Psoas muscle (tissue), 7 donors: ENCODE measurements at regions not wholly inside any gene's neighbourhood (a gene's known extent, or its start where the extent isn't known, plus 50 kb on each side); places are given as distances from the start of the nearest gene placed in this dataset.

Experiments
- ATAC-seq, 4 donors: fragments of 200-7000 bp; cut with Tn5 transposase; one replicate each; pipeline ENCODE4 v1.9.1; 2020; ENCODE audit warnings: moderate library complexity in 3 of 4, mild to moderate bottlenecking in 2 of 4
- DNase-seq, 2 donors: peaks; one replicate each; pipeline ENCODE4 v3.0.0-alpha.2; 2020
- H3K27ac ChIP-seq: fragments of 200-600 bp; one replicate; pipeline ENCODE4 v1.8.0; 2022
- H3K27me3 ChIP-seq, 3 donors: fragments of 200-600 bp in 1 of 3; one replicate each; pipeline versions ENCODE4 v1.6.1 to v1.8.0; 2013 to 2022; ENCODE audit warnings: low read length in 2 of 3, mild to moderate bottlenecking in 2 of 3, moderate library complexity in 1 of 3; ENCODE audit not compliant: insufficient read depth in 3 of 3
- H3K36me3 ChIP-seq, 2 donors: fragments of 200-600 bp in 1 of 2; one replicate each; pipeline versions ENCODE4 v1.6.1 to v1.8.0; 2013 to 2022; ENCODE audit warnings: low read depth in 1 of 2, mild to moderate bottlenecking in 1 of 2, moderate library complexity in 1 of 2; ENCODE audit not compliant: insufficient read depth in 1 of 2
- H3K4me1 ChIP-seq: fragments of 200-600 bp; one replicate; pipeline ENCODE4 v1.8.0; 2022
- H3K4me3 ChIP-seq: fragments of 200-600 bp; one replicate; pipeline ENCODE4 v1.8.0; 2022; ENCODE audit warnings: mild to moderate bottlenecking
- H3K9me3 ChIP-seq: fragments of 200-600 bp; one replicate; pipeline ENCODE4 v1.8.0; 2022
- CTCF ChIP-seq: fragments of 200-600 bp; IDR thresholded peaks from one replicate; pipeline ENCODE4 v1.8.0; 2022; ENCODE audit warnings: antibody characterized with exemption
- WGBS, 3 donors: extraction: QIAGEN DNeasy Blood & Tissue Kit; methylation state at CpG; one replicate each; pipeline versions ENCODE4 v1.1.6 to v1.1.7; 2013; 5-methylcytosine and 5-hydroxymethylcytosine counted together
- intact Hi-C, 2 donors: fragments of 100-400 bp; cut with DNase I; formaldehyde crosslinking; loops; one replicate each; pipeline versions ENCODE4 v1.11.0 to v1.14.2; 2022
- donor health status: healthy with polysubstance abuse.
- donor health status: DM: no; HTN: no; CAD: no; lungs with moderate emphysema.
- donor health status: Bipolar disorder and iron deficiency.
- donor health status: healthy.
- donor health status: DM: yes; HTN: yes; CAD: no.
- donor health status: DM: no; HTN: no; CAD: no.
- donor health status: DM: yes; HTN: yes; CAD: no.

DNA sequence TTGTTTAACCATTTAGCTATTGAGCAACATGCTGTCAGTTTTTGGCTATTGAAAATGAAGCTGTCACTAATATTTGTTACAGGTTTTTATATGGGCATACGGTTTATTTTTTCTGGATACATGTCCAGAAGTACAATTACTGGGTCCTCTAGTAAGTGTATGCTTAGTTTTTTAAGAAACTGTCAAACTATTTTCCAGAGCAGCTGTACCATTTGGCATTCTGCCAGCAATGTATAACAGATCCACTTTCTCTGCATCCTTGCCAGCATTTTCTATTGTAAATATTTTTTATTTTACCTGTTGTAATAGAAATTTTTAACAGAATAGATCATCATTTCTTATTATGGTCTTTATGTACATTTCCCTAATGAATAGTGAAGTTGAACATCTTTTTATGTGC lies 658.8 kb downstream of the EDEM1 start:
- H3K4me1 ChIP-seq = no peaks in the 10 kb centered on the region
- no peak for ATAC-seq
- DNase-seq = no peak
- no peak overlapping the region for H3K4me3 ChIP-seq
- H3K27me3 ChIP-seq = no peaks in the 10 kb centered on the region
- no peak for TF ChIP-seq CTCF
- H3K9me3 ChIP-seq = no peaks in the 10 kb centered on the region
- no peak overlapping the region for H3K27ac ChIP-seq
- intact Hi-C loops = no loop called here
- H3K36me3 ChIP-seq = no peaks in the 10 kb centered on the region
- 24 to 45% (median 34%) methylated on average over 1 of the region's 1 CpG for WGBS, 3 donors

GRCh38 chr3:5861151-5861550 lies 673.6 kb downstream of the EDEM1 start:
- ATAC-seq = no peak
- Histone ChIP-seq H3K27me3 (no peaks in the 10 kb centered on the region), H3K27ac (no peak overlapping the region), H3K36me3 (no peaks in the 10 kb centered on the region), H3K9me3 (no peaks in the 10 kb centered on the region), H3K4me1 (no peaks in the 10 kb centered on the region), H3K4me3 (no peak overlapping the region)
- DNase-seq = no peak
- WGBS, 3 donors = 36 to 42% (median 36%) methylated on average over 3 of the region's 3 CpGs
- intact Hi-C loops = no loop called here
- TF ChIP-seq CTCF = no peak

GRCh38 chr3:5874931-5875341 lies 687.4 kb downstream of the EDEM1 start:
- Histone ChIP-seq H3K27ac (no peak overlapping the region), H3K36me3 (no peaks in the 10 kb centered on the region), H3K9me3 (no peaks in the 10 kb centered on the region), H3K4me3 (no peak overlapping the region), H3K4me1 (no peaks in the 10 kb centered on the region), H3K27me3 (no peaks in the 10 kb centered on the region)
- DNase-seq = no peak
- TF ChIP-seq CTCF = no peak
- WGBS, 3 donors = 34 to 52% (median 37%) methylated on average over 2 of the region's 2 CpGs
- intact Hi-C loops = no loop called here
- no peak for ATAC-seq

DNA sequence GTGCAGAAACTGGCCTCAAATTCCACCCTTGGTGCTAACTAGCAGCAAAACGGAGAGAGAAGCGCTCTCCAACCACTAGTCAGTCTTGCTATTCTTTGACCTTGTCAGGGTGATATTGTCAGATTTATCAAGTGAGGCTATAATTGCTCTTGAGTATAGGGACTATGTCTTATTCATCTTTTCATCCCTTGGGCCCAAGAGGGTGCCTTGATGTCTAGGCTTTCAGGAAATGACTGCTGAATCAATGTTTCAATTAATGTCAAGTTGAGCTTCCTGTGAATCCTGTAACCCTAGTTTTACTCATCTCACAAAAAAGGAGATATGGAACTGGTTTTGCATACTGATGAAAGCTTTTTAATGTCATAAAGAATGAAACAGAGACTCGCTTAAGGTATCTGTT lies 701.3 kb downstream of the EDEM1 start:
- Histone ChIP-seq H3K9me3 (no peaks in the 10 kb centered on the region), H3K27me3 (no peaks in the 10 kb centered on the region), H3K36me3 (no peaks in the 10 kb centered on the region), H3K4me3 (no peak overlapping the region), H3K27ac (no peak overlapping the region), H3K4me1 (no peaks in the 10 kb centered on the region)
- no peak for ATAC-seq
- no peak for DNase-seq
- intact Hi-C loops = no loop called here
- whole genome bisulfite sequencing, 3 donors = 67 to 77% (median 70%) methylated on average over 3 of the region's 3 CpGs
- no peak for TF ChIP-seq CTCF

- H3K4me1 ChIP-seq = no peaks in the 10 kb centered on the region
- 81 to 90% (median 85%) methylated on average over 3 of the region's 3 CpGs for WGBS, 3 donors
- ATAC-seq (no peak), DNase-seq (no peak)
- no peak for TF ChIP-seq CTCF
- intact Hi-C loops = no loop called here
- H3K9me3 ChIP-seq = no peaks in the 10 kb centered on the region
- no peak overlapping the region for H3K4me3 ChIP-seq
- H3K36me3 ChIP-seq = no peaks in the 10 kb centered on the region
- no peaks in the 10 kb centered on the region for H3K27me3 ChIP-seq
- no peak overlapping the region for H3K27ac ChIP-seq
These were observed 701.9 kb downstream of the EDEM1 start for GRCh38 chr3:5889374-5889773.
